Lower leg skin (tissue), 4 donors: ENCODE measurements at regions not wholly inside any gene's neighbourhood (a gene's known extent, or its start where the extent isn't known, plus 50 kb on each side); places are given as distances from the start of the nearest gene placed in this dataset.

Experiments
- DNase-seq, 2 donors: peaks; one replicate each; pipeline ENCODE4 v3.0.0-alpha.2; 2019; ENCODE audit warnings: low spot score in 2 of 2
- H3K4me3 ChIP-seq: fragments of 200-600 bp; sonication (generic); 2 replicates; pipeline ENCODE4 v1.5.1; 2017; ENCODE audit warnings: mild to moderate bottlenecking, low read depth; ENCODE audit not compliant: poor library complexity, severe bottlenecking
- CTCF ChIP-seq, 3 donors: fragments of 450-650 bp; IDR thresholded peaks; one replicate each; pipeline ENCODE4 v1.5.1; 2016; ENCODE audit warnings: antibody characterized with exemption in 3 of 3, mild to moderate bottlenecking in 3 of 3, moderate library complexity in 2 of 3
- POLR2A ChIP-seq, 2 donors: fragments of 450-650 bp; IDR thresholded peaks; one replicate each; pipeline ENCODE4 v1.6.1; 2016 to 2017; ENCODE audit warnings: antibody characterized with exemption in 2 of 2, mild to moderate bottlenecking in 1 of 2, moderate library complexity in 1 of 2
- WGBS, 2 donors: methylation state at CpG; one replicate each; pipeline ENCODE4 v1.1.5; 2018; 5-methylcytosine and 5-hydroxymethylcytosine counted together
- intact Hi-C: fragments of 100-400 bp; cut with DNase I; formaldehyde crosslinking; loops from one replicate; pipeline ENCODE4 v1.15.0; 2023; ENCODE audit warnings: low total_unique reads

GRCh38 chr3:161579395-161580126 lies 83.0 kb downstream of the OTOL1 start:
- 55 to 66% methylated on average over 9 of the region's 9 CpGs for WGBS, 2 donors
- H3K4me3 ChIP-seq, result no peak overlapping the region
- no peak for DNase-seq
- intact Hi-C loops, result no loop called here
- TF ChIP-seq CTCF (IDR thresholded peaks at IDR 0.05) (no peak), POLR2A (IDR thresholded peaks at IDR 0.05) (no peak)

GRCh38 chr3:161585922-161586321 lies 89.3 kb downstream of the OTOL1 start:
- TF ChIP-seq POLR2A (IDR thresholded peaks at IDR 0.05), result no peak
- no peak for TF ChIP-seq CTCF (IDR thresholded peaks at IDR 0.05)
- H3K4me3 ChIP-seq, result no peak overlapping the region
- DNase-seq, result no peak
- intact Hi-C loops, result no loop called here

- intact Hi-C loops, result no loop called here
- DNase-seq, result no peak
- no peak overlapping the region for H3K4me3 ChIP-seq
- TF ChIP-seq POLR2A (IDR thresholded peaks at IDR 0.05) (no peak), CTCF (IDR thresholded peaks at IDR 0.05) (no peak)
Observed at GRCh38 chr3:161586556-161587235, 90.1 kb downstream of the OTOL1 start.

- intact Hi-C loops, result no loop called here
- no peak for DNase-seq
- no peak overlapping the region for H3K4me3 ChIP-seq
- TF ChIP-seq CTCF (IDR thresholded peaks at IDR 0.05) (no peak), POLR2A (IDR thresholded peaks at IDR 0.05) (no peak)
- WGBS, 2 donors, result 76 to 96% methylated on average over 2 of the region's 2 CpGs
Observed at GRCh38 chr3:161598639-161599038, 102.0 kb downstream of the OTOL1 start.

- H3K4me3 ChIP-seq, result no peak overlapping the region
- DNase-seq, result no peak
- TF ChIP-seq POLR2A (IDR thresholded peaks at IDR 0.05), result no peak
- TF ChIP-seq CTCF (IDR thresholded peaks at IDR 0.05), result no peak
- intact Hi-C loops, result no loop called here
- 49 to 64% methylated on average over 1 of the region's 1 CpG for WGBS, 2 donors
Observed at GRCh38 chr3:161599697-161600096, 103.1 kb downstream of the OTOL1 start.
